Frontal cortex (tissue), 3 donors: ENCODE measurements at regions not wholly inside any gene's neighbourhood (a gene's known extent, or its start where the extent isn't known, plus 50 kb on each side); places are given as distances from the start of the nearest gene placed in this dataset.

Experiments
- DNase-seq, 2 donors: peaks; one replicate each; pipeline ENCODE4 v3.0.0; 2012; ENCODE audit warnings: low spot score in 2 of 2
- FAIRE-seq: peaks from 2 replicates; lab custom pipeline; 2012; peaks lifted over from hg19 to GRCh38; lab: Jason Lieb, UNC
- donor health status: control.
- donor health status: control.
- donor health status: control.

GRCh38 chr4:111499706-111500105 lies 645.5 kb upstream of the FAM241A start:
- FAIRE-seq (no peak), DNase-seq (no peak)

DNA sequence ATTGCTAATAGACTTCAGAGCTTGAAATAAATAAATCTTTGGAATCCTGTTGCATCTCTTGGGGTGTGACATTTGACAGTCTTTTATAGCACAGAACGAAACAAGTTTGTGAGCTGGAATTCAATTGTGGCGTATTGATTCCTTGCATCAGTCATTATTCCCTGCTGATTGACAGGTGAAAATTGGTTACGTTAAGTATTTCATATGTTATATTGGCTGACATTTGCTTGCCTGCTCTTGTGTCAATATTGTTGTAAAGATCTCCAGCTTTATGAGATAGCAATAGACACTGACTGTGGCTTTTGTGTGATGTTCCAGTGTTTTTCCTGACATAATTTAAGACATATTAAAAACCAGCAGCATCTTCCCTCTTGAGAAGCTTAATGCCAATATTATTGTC lies 644.4 kb upstream of the FAM241A start:
- DNase-seq (no peak), FAIRE-seq (no peak)

DNA sequence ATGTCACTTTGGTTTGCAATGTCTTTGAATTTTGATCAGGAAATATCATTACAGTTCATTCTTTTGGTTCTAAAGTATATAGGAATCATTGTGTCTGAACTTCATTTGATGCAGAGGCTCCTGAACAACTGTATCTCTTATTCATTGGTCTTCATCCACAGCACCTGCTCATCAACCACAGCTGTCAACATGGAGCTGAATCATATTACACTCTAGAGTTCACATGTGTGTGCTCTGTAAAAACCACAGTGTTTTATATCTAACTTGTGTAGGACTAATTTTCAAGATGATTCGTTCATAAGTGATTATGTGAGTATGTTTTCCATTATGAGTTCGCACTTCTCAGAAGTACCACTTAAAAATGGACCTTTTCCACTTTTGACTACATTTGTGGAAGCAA lies 643.3 kb upstream of the FAM241A start:
- FAIRE-seq = no peak
- DNase-seq = no peak

DNA sequence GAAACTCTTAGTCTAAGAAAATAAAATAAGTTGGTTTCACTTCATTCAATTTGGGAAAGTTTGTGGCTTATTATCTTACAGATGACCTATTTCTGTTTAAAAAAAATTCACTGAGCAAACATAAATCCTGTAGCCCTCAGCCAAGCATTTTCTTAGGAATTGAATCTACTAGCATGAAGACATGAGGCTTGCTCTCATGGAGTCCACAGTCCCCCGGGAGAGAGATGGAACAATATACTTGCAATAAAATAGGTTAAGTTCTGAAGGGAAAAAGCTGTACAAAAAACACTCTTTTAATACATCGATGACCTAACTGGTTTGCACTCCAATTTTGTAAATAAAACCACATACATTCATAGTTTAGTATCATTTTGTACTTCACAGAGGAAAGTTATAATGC lies 642.6 kb upstream of the FAM241A start:
- DNase-seq = no peak
- FAIRE-seq = no peak

GRCh38 chr4:111506706-111507105 lies 638.5 kb upstream of the FAM241A start:
- no peak for FAIRE-seq
- no peak for DNase-seq

GRCh38 chr4:111510535-111510934 lies 634.7 kb upstream of the FAM241A start:
- FAIRE-seq = no peak
- DNase-seq = no peak

DNA sequence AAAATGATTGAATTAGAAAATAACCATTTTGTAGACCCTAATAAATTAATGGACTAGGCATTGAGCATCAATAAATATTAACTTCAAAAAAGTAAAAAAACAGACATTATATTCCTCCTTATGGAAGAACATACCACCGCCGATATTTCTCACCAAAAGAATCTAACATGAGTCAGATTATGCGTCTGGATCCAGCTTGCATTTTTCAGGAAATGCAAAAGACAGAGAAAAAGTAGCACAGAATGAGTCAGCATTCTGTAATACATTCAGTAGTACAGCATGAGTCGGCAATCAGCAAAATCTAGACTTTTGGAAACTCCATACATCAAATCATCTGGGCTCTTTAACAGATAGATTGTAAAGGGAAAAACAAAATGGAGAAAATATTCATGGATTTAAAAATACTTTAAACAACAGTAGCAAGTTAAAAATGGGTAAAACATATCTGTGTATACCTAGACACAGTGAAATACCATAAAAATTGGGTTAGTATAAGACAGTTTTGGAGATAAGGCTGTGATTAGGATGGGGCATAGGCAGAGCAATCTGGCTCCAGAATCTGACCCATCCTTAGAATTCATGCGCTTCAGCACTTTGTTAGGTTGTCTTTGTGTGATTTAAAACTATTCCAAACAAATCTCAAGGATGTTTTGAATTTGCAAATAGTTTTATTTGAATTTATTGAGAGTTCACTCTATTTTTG lies 633.0 kb upstream of the FAM241A start:
- DNase-seq = no peak
- FAIRE-seq = no peak

DNA sequence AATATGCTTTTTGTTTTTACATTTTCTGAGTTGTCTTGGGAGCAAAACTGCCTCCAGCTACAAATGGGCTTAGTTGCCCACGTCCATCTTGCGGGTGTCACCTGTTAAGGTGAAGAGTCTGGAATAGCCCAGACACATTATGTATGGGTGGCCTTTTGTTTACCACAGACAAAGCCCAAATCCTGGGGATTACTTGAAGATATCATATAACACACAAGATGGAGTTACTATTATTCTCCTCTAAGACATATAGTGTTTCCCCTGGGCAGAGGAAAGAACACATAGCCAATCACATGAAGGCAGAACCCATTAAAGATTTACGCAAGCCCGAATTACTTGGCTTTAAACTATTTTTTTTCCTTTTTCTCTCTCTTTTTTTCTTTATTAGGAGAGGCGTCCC lies 625.6 kb upstream of the FAM241A start:
- DNase-seq (no peak), FAIRE-seq (no peak)

- DNase-seq (no peak), FAIRE-seq (no peak)
Measured at GRCh38 chr4:111530446-111530845, 614.8 kb upstream of the FAM241A start.

- FAIRE-seq = no peak
- DNase-seq = no peak
Measured at GRCh38 chr4:111535792-111536191, 609.5 kb upstream of the FAM241A start.

- no peak for FAIRE-seq
Measured at GRCh38 chr4:111537165-111537564, 608.1 kb upstream of the FAM241A start.

GRCh38 chr4:111537871-111538270 lies 607.4 kb upstream of the FAM241A start:
- FAIRE-seq (no peak), DNase-seq (no peak)

More at GRCh38 chr4:111537165-111537564, 608.1 kb upstream of the FAM241A start:
- DNase-seq = no peak

GRCh38 chr4:111540671-111541070 lies 604.6 kb upstream of the FAM241A start:
- FAIRE-seq (no peak), DNase-seq (no peak)

DNA sequence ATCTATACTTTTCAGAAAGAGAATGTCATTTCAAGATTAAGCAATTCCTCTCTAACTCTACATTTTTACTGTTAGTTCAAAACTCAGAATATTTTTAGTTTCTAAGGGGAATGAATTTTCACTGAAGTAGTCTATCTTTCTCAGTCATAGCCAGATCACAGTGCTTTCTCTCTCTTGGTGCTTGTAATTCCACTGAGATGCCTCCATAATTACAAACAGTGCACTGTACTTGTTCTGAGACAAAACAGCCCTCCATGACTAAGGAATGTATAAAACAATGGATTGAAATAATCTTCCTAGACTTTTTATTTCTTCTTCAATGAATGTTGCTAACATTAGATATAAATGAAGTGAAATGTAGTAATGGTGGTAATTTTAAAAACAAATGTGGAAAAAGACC lies 603.2 kb upstream of the FAM241A start:
- no peak for FAIRE-seq
- DNase-seq = no peak

GRCh38 chr4:111546881-111547280 lies 598.4 kb upstream of the FAM241A start:
- FAIRE-seq (no peak), DNase-seq (no peak)

DNA sequence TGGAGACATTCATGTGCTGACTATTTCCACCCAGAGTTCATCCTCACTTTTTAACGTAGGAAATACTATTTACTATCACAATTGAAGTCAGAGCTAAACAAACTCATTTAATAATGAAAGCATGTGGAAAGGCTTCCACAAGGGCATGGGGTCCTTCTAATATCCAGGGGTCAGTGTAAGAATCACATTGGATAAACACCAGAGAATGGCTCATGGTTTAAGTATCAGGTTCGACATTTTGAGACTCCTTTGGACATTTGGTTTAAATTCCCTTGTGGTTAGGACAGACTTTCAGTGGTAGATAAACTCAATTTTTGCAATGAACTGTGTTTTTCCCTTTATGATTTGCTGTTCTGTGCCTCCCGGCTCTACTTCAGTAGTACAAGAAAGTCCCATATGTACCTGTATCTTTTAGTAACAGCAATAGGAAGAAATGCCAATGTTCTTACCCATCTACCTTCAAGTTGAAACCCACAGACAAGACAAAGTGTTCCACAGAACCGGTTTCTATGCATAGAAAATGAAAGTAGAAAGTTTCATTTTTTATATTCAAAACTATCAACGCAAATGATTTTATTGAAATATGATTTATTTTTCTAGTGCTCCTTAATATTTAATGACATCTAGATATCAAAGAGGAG lies 589.0 kb upstream of the FAM241A start:
- no peak for FAIRE-seq

DNA sequence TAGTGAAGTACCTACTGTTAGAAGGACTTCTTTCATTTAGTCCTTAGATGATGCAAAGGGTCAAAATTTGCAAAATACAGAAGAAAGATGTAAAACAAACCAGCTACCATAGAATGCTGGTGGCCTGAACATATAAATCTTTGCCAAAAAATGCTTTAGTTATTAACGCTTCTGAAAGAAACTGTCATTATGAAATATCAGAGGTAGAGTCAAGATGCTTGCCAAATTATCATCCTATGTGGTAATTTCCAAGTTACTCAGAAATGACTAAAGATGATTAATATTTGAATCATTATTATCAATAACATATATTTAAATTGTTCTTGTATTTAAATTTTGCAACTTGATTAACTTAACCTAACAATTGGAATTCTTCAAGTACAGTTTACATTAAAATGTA lies 588.4 kb upstream of the FAM241A start:
- FAIRE-seq = no peak
- no peak for DNase-seq

More for the DNA sequence above, 589.0 kb upstream of the FAM241A start:
- no peak for DNase-seq

GRCh38 chr4:111562826-111563225 lies 582.4 kb upstream of the FAM241A start:
- no peak for DNase-seq
- no peak for FAIRE-seq

- no peak for DNase-seq
- FAIRE-seq = no peak
Measured at GRCh38 chr4:111572470-111572869, 572.8 kb upstream of the FAM241A start.

- DNase-seq (no peak), FAIRE-seq (no peak)
Measured at GRCh38 chr4:111573386-111573785, 571.9 kb upstream of the FAM241A start.

- FAIRE-seq (peak; percentile 88), DNase-seq (no peak)
Measured at GRCh38 chr4:111579767-111580166, 565.5 kb upstream of the FAM241A start.

- DNase-seq = no peak
- no peak for FAIRE-seq
Measured at GRCh38 chr4:111595456-111595855, 549.8 kb upstream of the FAM241A start.
